NT2/D1 (cell line): ENCODE measurements at regions not wholly inside any gene's neighbourhood (a gene's known extent, or its start where the extent isn't known, plus 50 kb on each side); places are given as distances from the start of the nearest gene placed in this dataset.

Source experiments
- SUZ12 ChIP-seq: IDR thresholded peaks from 2 replicates; pipeline ENCODE4 v1.6.1; 2011; ENCODE audit not compliant: insufficient read length, insufficient read depth; ENCODE audit errors: extremely low read depth
- YY1 ChIP-seq: IDR thresholded peaks from 2 replicates; pipeline ENCODE4 v1.6.1; 2011; ENCODE audit not compliant: insufficient read length, insufficient read depth
- ZNF274 ChIP-seq: IDR thresholded peaks from 2 replicates; pipeline ENCODE4 v1.6.1; 2011; ENCODE audit warnings: mild to moderate bottlenecking, low read depth, low read length

DNA sequence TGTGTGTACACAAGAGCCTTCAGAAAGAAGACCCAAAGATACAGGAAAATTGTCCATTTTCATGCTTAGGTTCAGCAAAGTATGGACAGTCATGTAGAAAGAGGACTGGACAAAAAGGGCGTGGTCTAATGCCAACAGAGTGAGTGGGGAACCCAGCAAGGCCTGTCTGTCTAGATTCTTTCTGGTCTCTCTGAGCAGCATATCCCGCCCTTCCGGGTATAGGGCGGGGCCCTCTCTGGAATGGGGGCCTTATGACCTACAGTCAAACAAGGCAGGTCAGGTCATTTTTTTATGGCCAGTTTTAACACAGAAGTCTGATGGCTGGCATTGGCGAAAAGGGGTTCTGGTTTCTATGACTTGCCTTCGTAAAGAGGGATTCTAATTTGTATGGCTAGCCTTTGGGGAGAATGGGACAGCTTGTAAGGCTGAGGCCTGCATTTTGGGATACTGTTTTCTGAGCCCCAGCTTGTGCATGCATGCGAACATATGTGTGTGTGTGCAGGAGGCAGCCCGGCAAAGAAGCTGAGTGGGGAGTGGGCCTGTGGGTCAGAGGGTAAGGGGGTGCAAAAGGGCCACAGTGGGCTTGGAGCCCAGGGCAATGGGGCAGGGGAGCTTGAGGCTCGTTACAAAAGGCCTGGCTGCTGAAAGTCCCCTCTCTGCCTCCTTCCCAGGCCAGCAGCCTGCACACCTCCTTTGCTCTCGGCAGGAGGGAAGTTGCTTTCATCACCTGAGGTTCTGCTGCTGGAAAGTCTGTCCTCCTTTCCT is 130.5 kb upstream of the B3GAT1 start:
- TF ChIP-seq YY1: no peak
- TF ChIP-seq SUZ12: no peak
- TF ChIP-seq ZNF274: no peak
